DOHH2 (cell line): ENCODE measurements at regions not wholly inside any gene's neighbourhood (a gene's known extent, or its start where the extent isn't known, plus 50 kb on each side); places are given as distances from the start of the nearest gene placed in this dataset.

Experiments used
- H3F3A ChIP-seq: fragments of 200-600 bp; sonication (generic), shearing (Covaris generic); 2 replicates; pipeline ENCODE4 v1.6.0; 2016; ENCODE audit warnings: antibody characterized with exemption, mild to moderate bottlenecking; ENCODE audit not compliant: control insufficient read depth, insufficient read depth
- H3K27ac ChIP-seq: fragments of 200-600 bp; sonication (generic); 2 replicates; pipeline ENCODE4 v1.5.1; 2014; ENCODE audit warnings: low read depth, mild to moderate bottlenecking, low read length, moderate library complexity
- H3K27me3 ChIP-seq: fragments of 200-600 bp; sonication (generic); 2 replicates; pipeline ENCODE4 v1.6.1; 2014; ENCODE audit warnings: mild to moderate bottlenecking, low read length, mixed read lengths; ENCODE audit not compliant: control insufficient read depth
- H3K36me3 ChIP-seq: fragments of 200-600 bp; sonication (generic); 2 replicates; pipeline ENCODE4 v1.6.1; 2014; ENCODE audit warnings: mild to moderate bottlenecking, low read length, moderate library complexity, mixed read lengths; ENCODE audit not compliant: control insufficient read depth
- H3K4me1 ChIP-seq: fragments of 200-600 bp; sonication (generic); 2 replicates; pipeline ENCODE4 v1.6.1; 2014; ENCODE audit warnings: mild to moderate bottlenecking, low read length, mixed read lengths; ENCODE audit not compliant: control insufficient read depth
- H3K4me2 ChIP-seq: fragments of 200-600 bp; sonication (generic); 2 replicates; pipeline ENCODE4 v1.6.0; 2014; ENCODE audit warnings: mild to moderate bottlenecking, low read length, moderate library complexity
- H3K4me3 ChIP-seq: fragments of 200-600 bp; sonication (generic); 2 replicates; pipeline ENCODE4 v1.5.1; 2014; ENCODE audit warnings: mild to moderate bottlenecking, low read length, mixed read lengths
- H3K79me2 ChIP-seq: fragments of 200-600 bp; sonication (generic); 2 replicates; pipeline ENCODE4 v1.6.1; 2014; ENCODE audit warnings: mild to moderate bottlenecking, low read length, mixed read lengths; ENCODE audit not compliant: control insufficient read depth
- H3K9me2 ChIP-seq: fragments of 200-600 bp; sonication (generic); replicated peaks from 2 replicates; pipeline ENCODE4 v1.6.1; 2014; ENCODE audit warnings: mild to moderate bottlenecking, low read length, mixed read lengths; ENCODE audit not compliant: control insufficient read depth
- H3K9me3 ChIP-seq: fragments of 200-600 bp; sonication (generic); 2 replicates; pipeline ENCODE4 v1.6.1; 2014; ENCODE audit warnings: antibody characterized with exemption, low read length, mixed read lengths; ENCODE audit not compliant: control insufficient read depth, insufficient read depth
- H4K20me1 ChIP-seq: fragments of 200-600 bp; sonication (generic); 2 replicates; pipeline ENCODE4 v1.6.0; 2014; ENCODE audit warnings: low read depth, mild to moderate bottlenecking, antibody characterized with exemption, low read length, moderate library complexity; ENCODE audit not compliant: control insufficient read depth, insufficient read depth
- CTCF ChIP-seq: fragments of 200-600 bp; sonication (generic); IDR thresholded peaks from one replicate; pipeline ENCODE4 v1.5.1; 2014; ENCODE audit warnings: antibody characterized with exemption, mild to moderate bottlenecking, low read depth, low read length; ENCODE audit not compliant: poor library complexity, severe bottlenecking
- EZH2phosphoT487 ChIP-seq: fragments of 200-600 bp; sonication (generic); IDR thresholded peaks from 2 replicates; pipeline ENCODE4 v1.6.1; 2017; ENCODE audit warnings: borderline replicate concordance, mild to moderate bottlenecking, antibody characterized with exemption, low read length, moderate library complexity, mixed read lengths

DNA sequence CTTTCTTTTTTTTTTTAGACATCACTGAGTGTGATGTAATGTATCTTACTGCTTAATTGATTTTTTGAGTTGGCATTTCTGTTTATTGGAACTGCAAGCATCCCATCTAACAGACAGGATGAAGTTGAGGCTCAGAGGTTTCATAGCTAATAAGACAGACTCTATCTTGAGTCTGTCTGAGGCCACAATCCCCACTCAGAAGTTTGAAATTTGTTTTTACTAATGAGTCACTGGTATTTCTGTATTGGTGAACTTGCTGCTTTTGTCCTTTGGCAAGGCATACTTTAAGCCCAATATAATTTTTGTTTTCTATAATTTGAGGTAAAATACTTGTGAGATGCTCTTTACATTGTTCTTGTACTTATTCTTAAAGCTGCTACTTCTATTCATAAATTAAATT, 491.2 kb downstream of the PSAT1 start:
- H3K27me3 ChIP-seq, result no peaks in the 10 kb centered on the region; the same call in 1 of the 2 replicates
- no peaks in the 10 kb centered on the region for H3K9me3 ChIP-seq
- H3F3A ChIP-seq, result no peaks in the 10 kb centered on the region
- no peaks in the 10 kb centered on the region for H3K79me2 ChIP-seq
- H3K9me2 ChIP-seq, result no peaks in the 10 kb centered on the region
- H3K36me3 ChIP-seq, result no peaks in the 10 kb centered on the region
- H3K27ac ChIP-seq, result no peak overlapping the region
- H3K4me2 ChIP-seq, result no peak overlapping the region
- H4K20me1 ChIP-seq, result no peaks in the 10 kb centered on the region
- no peak for TF ChIP-seq CTCF
- TF ChIP-seq EZH2phosphoT487, result no peak
- H3K4me3 ChIP-seq, result no peak overlapping the region
- H3K4me1 ChIP-seq, result no peaks in the 10 kb centered on the region

- H3K4me1 ChIP-seq, result no peaks in the 10 kb centered on the region
- H3K4me2 ChIP-seq, result no peak overlapping the region
- H4K20me1 ChIP-seq, result no peaks in the 10 kb centered on the region
- H3F3A ChIP-seq, result no peaks in the 10 kb centered on the region
- H3K36me3 ChIP-seq, result no peaks in the 10 kb centered on the region
- no peak overlapping the region for H3K4me3 ChIP-seq
- no peaks in the 10 kb centered on the region for H3K9me3 ChIP-seq
- TF ChIP-seq EZH2phosphoT487 (no peak), CTCF (no peak)
- no peaks in the 10 kb centered on the region for H3K79me2 ChIP-seq
- no peaks in the 10 kb centered on the region; the same call in 1 of the 2 replicates for H3K27me3 ChIP-seq
- no peaks in the 10 kb centered on the region for H3K9me2 ChIP-seq
- no peak overlapping the region for H3K27ac ChIP-seq
These were observed 494.9 kb downstream of the PSAT1 start for GRCh38 chr9:78791779-78792178.

DNA sequence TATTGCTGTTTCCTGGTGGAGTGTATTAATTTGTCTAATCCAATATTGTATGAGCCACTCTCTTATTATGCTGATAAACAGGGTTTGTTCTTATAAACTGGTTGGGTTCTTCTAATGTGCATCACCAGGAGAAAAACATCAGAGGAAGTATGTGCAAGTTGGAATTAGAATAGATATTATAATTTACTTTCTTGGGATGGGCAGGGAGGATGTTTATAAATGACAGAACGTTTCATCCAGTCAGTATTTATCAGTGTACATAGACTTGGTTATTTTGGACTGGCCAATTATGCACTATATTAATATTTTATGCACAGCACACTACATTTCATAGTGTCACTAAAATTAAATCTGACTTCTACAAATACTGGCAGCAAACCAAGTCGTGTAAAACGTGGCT, 495.8 kb downstream of the PSAT1 start:
- Histone ChIP-seq H3K27me3 (no peaks in the 10 kb centered on the region), H3K36me3 (no peaks in the 10 kb centered on the region), H3K79me2 (no peaks in the 10 kb centered on the region), H3K4me2 (no peak overlapping the region), H3K9me2 (no peaks in the 10 kb centered on the region), H3F3A (no peaks in the 10 kb centered on the region), H3K4me1 (no peaks in the 10 kb centered on the region), H4K20me1 (no peaks in the 10 kb centered on the region), H3K4me3 (no peak overlapping the region), H3K9me3 (no peaks in the 10 kb centered on the region), H3K27ac (no peak overlapping the region)
- no peak for TF ChIP-seq CTCF
- no peak for TF ChIP-seq EZH2phosphoT487

DNA sequence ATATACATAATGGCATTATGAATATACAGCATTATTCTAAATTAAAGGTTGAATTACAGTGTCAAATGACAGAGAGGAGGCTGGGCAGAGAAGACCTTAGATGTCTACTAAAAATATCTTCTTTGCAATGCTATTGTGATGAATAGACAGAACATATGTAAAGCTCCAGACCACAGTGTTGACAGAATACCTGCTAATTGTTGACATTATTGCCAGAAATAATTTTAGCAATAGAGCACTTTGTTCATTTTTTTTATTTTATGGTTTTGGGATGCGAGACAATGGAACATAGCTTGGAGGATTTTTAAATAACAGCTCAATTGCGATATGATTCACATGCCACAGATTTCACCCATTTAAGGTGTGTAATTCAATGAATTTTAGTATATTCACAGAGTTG, 508.8 kb downstream of the PSAT1 start:
- no peaks in the 10 kb centered on the region for H3K4me1 ChIP-seq
- H3K79me2 ChIP-seq, result no peaks in the 10 kb centered on the region
- H3K4me3 ChIP-seq, result no peak overlapping the region
- no peak overlapping the region for H3K4me2 ChIP-seq
- no peaks in the 10 kb centered on the region for H3K9me3 ChIP-seq
- H3K27ac ChIP-seq, result no peak overlapping the region
- no peaks in the 10 kb centered on the region for H3K36me3 ChIP-seq
- TF ChIP-seq EZH2phosphoT487 (no peak), CTCF (no peak)
- no peaks in the 10 kb centered on the region for H3K9me2 ChIP-seq
- no peaks in the 10 kb centered on the region for H4K20me1 ChIP-seq
- H3F3A ChIP-seq, result no peaks in the 10 kb centered on the region
- no peaks in the 10 kb centered on the region for H3K27me3 ChIP-seq
